Small intestine (tissue), 7 donors: ENCODE measurements at regions not wholly inside any gene's neighbourhood (a gene's known extent, or its start where the extent isn't known, plus 50 kb on each side); places are given as distances from the start of the nearest gene placed in this dataset.

Source experiments
- DNase-seq, 2 donors: peaks; one replicate each; pipeline versions ENCODE4 v3.0.0 to v3.0.0-alpha.2; 2013
- FAIRE-seq: peaks from 2 replicates; lab custom pipeline; 2012; peaks lifted over from hg19 to GRCh38; lab: Jason Lieb, UNC
- H3K27ac ChIP-seq, 3 donors: one replicate each; pipeline ENCODE4 v1.5.1; 2013; ENCODE audit warnings: low read length in 2 of 3, mild to moderate bottlenecking in 2 of 3, control low read depth in 1 of 3, inconsistent platforms in 1 of 3, low read depth in 1 of 3, moderate library complexity in 1 of 3
- H3K27me3 ChIP-seq, 3 donors: one replicate each; pipeline ENCODE4 v1.6.1; 2013; ENCODE audit warnings: low read length in 3 of 3, inconsistent platforms in 1 of 3; ENCODE audit not compliant: control insufficient read depth in 3 of 3, insufficient read depth in 3 of 3
- H3K36me3 ChIP-seq, 3 donors: one replicate each; pipeline ENCODE4 v1.6.1; 2013; ENCODE audit warnings: low read length in 3 of 3, inconsistent platforms in 1 of 3, low read depth in 1 of 3, mild to moderate bottlenecking in 1 of 3, moderate library complexity in 1 of 3; ENCODE audit not compliant: control insufficient read depth in 3 of 3, insufficient read depth in 2 of 3
- H3K4me1 ChIP-seq, 3 donors: one replicate each; pipeline ENCODE4 v1.6.1; 2013; ENCODE audit warnings: low read length in 2 of 3, inconsistent platforms in 1 of 3, low read depth in 1 of 3, mild to moderate bottlenecking in 1 of 3, moderate library complexity in 1 of 3; ENCODE audit not compliant: control insufficient read depth in 3 of 3, insufficient read depth in 2 of 3
- H3K4me3 ChIP-seq, 3 donors: one replicate each; pipeline ENCODE4 v1.5.1; 2013; ENCODE audit warnings: low read length in 3 of 3, control low read depth in 1 of 3, inconsistent platforms in 1 of 3, low read depth in 1 of 3, mild to moderate bottlenecking in 1 of 3, moderate library complexity in 1 of 3
- H3K9me3 ChIP-seq, 2 donors: one replicate each; pipeline ENCODE4 v1.6.1; 2013; ENCODE audit warnings: low read depth in 1 of 2, low read length in 1 of 2; ENCODE audit not compliant: control insufficient read depth in 2 of 2, insufficient read depth in 1 of 2
- WGBS, 3 donors: extraction: QIAGEN DNeasy Blood & Tissue Kit; methylation state at CpG; one replicate each; pipeline ENCODE4 v1.1.7; 2013; 5-methylcytosine and 5-hydroxymethylcytosine counted together
- donor health status: healthy with polysubstance abuse.
- donor health status: control.
- donor health status: control.
- donor health status: Bipolar disorder and iron deficiency.
- donor health status: healthy.

DNA sequence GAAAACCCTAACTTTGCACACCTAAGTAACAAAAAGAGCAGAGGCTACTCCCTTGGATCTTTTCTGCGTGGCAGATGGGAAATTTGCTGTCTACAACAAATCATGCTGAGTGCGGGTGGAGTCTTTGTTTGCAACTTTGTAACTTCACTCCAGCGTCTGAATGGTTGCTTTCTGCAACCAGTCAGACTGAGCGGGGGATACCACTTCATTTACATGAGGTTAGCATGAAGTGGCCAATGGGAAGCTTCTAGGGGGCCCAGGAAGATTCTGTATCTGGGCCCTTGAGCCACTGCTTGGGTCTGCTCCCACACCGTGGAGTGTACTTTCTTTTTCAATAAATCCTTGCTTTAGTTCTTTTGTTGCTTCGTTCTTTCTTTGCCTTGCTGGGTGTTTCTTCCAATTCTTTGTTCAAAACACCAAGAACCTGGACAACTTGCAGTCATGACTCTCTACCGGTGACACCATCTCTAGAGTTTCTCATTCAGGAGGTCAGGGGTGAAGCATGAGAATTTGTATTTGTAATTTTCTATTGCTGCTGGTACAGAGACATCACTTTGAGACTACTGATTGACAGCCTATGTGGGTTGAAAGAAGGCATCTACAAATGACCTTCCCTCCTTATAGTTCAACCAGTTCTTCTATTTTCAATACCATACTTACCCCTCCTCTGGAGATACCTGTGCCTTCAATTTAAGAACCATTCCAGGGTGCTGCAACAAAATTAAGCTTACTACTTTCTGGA, 55.8 kb upstream of the RC3H1 start:
- Histone ChIP-seq H3K27ac (no peak overlapping the region), H3K27me3 (no peaks in the 10 kb centered on the region), H3K4me3 (no peak overlapping the region), H3K4me1 (no peaks in the 10 kb centered on the region), H3K36me3 (no peaks in the 10 kb centered on the region), H3K9me3 (no peaks in the 10 kb centered on the region)
- peak; percentile 2 to 4 for DNase-seq
- 64 to 69% (median 65%) methylated on average over 7 of the region's 7 CpGs for WGBS, 3 donors
- no peak for FAIRE-seq

- Histone ChIP-seq H3K4me1 (no peaks in the 10 kb centered on the region), H3K36me3 (no peaks in the 10 kb centered on the region), H3K27ac (no peak overlapping the region), H3K27me3 (no peaks in the 10 kb centered on the region), H3K9me3 (no peaks in the 10 kb centered on the region), H3K4me3 (no peak overlapping the region)
- DNase-seq (no peak), FAIRE-seq (no peak)
- WGBS, 3 donors: 42 to 48% (median 47%) methylated on average over 2 of the region's 2 CpGs
These were observed 53.1 kb upstream of the RC3H1 start for GRCh38 chr1:174075245-174075692.

GRCh38 chr1:174074757-174075156, 52.6 kb upstream of the RC3H1 start:
- Histone ChIP-seq H3K4me3 (no peak overlapping the region), H3K36me3 (no peaks in the 10 kb centered on the region), H3K4me1 (no peaks in the 10 kb centered on the region), H3K27ac (no peak overlapping the region), H3K27me3 (no peaks in the 10 kb centered on the region), H3K9me3 (no peaks in the 10 kb centered on the region)
- FAIRE-seq (no peak), DNase-seq (peak; percentile 6 to 9)
- WGBS, 3 donors: 25 to 34% (median 33%) methylated on average over 2 of the region's 2 CpGs

- FAIRE-seq (no peak), DNase-seq (no peak)
- Histone ChIP-seq H3K4me1 (no peaks in the 10 kb centered on the region), H3K27me3 (no peaks in the 10 kb centered on the region), H3K4me3 (no peak overlapping the region), H3K9me3 (no peaks in the 10 kb centered on the region), H3K36me3 (no peaks in the 10 kb centered on the region), H3K27ac (no peak overlapping the region)
- whole genome bisulfite sequencing, 3 donors: 65 to 88% (median 80%) methylated on average over 3 of the region's 3 CpGs
These were observed 50.4 kb upstream of the RC3H1 start for GRCh38 chr1:174072581-174072980.
